Smooth muscle cell (in vitro differentiated cells): ENCODE measurements at regions not wholly inside any gene's neighbourhood (a gene's known extent, or its start where the extent isn't known, plus 50 kb on each side); places are given as distances from the start of the nearest gene placed in this dataset.

ENCODE experiments used
- DNase-seq: peaks from one replicate; lab custom pipeline; 2025; ENCODE audit not compliant: unreplicated experiment; lab: John Stamatoyannopoulos, UW
- H2AFZ ChIP-seq: fragments of 200-600 bp; sonication (generic); 2 replicates; pipeline ENCODE4 v1.6.0; 2016; ENCODE audit warnings: antibody characterized with exemption, low read depth, mild to moderate bottlenecking
- H3F3A ChIP-seq: fragments of 200-600 bp; sonication (generic); 2 replicates; pipeline ENCODE4 v1.6.0; 2017; ENCODE audit warnings: antibody characterized with exemption, low read depth
- H3K27ac ChIP-seq: fragments of 200-600 bp; sonication (generic); 2 replicates; pipeline ENCODE4 v1.5.1; 2016; ENCODE audit warnings: low read depth, mild to moderate bottlenecking
- H3K27me3 ChIP-seq: fragments of 200-600 bp; sonication (generic); 2 replicates; pipeline ENCODE4 v1.6.1; 2016; ENCODE audit warnings: low read depth, mild to moderate bottlenecking
- H3K36me3 ChIP-seq: fragments of 200-600 bp; sonication (generic); 2 replicates; pipeline ENCODE4 v1.5.1; 2016; ENCODE audit warnings: low read depth
- H3K4me1 ChIP-seq: fragments of 200-600 bp; sonication (generic); 2 replicates; pipeline ENCODE4 v1.5.1; 2016; ENCODE audit warnings: low read depth
- H3K4me2 ChIP-seq: fragments of 200-600 bp; sonication (generic); 2 replicates; pipeline ENCODE4 v1.6.0; 2016; ENCODE audit warnings: mild to moderate bottlenecking
- H3K4me3 ChIP-seq: fragments of 200-600 bp; sonication (generic); 2 replicates; pipeline ENCODE4 v1.5.1; 2016; ENCODE audit warnings: mild to moderate bottlenecking
- H3K79me2 ChIP-seq: fragments of 200-600 bp; sonication (generic); 2 replicates; pipeline ENCODE4 v1.6.0; 2016; ENCODE audit warnings: low read depth, mild to moderate bottlenecking
- H3K9ac ChIP-seq: fragments of 200-600 bp; sonication (generic); 2 replicates; pipeline ENCODE4 v1.6.0; 2016; ENCODE audit warnings: low read depth
- H3K9me3 ChIP-seq: fragments of 200-600 bp; sonication (generic); replicated peaks from 2 replicates; pipeline ENCODE4 v1.5.1; 2016; ENCODE audit warnings: low read depth
- H4K20me1 ChIP-seq: fragments of 200-600 bp; sonication (generic); 2 replicates; pipeline ENCODE4 v1.6.0; 2016; ENCODE audit warnings: low read depth
- WGBS: methylation state at CpG from one replicate; pipeline ENCODE4 v1.1.7; 2016; ENCODE audit warnings: low lambda C conversion rate; 5-methylcytosine and 5-hydroxymethylcytosine counted together
- TF ChIP-seq, protein P1 (sequence below): fragments of 200-600 bp; sonication (generic); IDR thresholded peaks from 2 replicates; pipeline ENCODE4 v1.5.1; 2017; ENCODE audit warnings: borderline replicate concordance, mild to moderate bottlenecking, antibody characterized with exemption; ENCODE audit not compliant: insufficient read depth, poor library complexity, severe bottlenecking

DNA sequence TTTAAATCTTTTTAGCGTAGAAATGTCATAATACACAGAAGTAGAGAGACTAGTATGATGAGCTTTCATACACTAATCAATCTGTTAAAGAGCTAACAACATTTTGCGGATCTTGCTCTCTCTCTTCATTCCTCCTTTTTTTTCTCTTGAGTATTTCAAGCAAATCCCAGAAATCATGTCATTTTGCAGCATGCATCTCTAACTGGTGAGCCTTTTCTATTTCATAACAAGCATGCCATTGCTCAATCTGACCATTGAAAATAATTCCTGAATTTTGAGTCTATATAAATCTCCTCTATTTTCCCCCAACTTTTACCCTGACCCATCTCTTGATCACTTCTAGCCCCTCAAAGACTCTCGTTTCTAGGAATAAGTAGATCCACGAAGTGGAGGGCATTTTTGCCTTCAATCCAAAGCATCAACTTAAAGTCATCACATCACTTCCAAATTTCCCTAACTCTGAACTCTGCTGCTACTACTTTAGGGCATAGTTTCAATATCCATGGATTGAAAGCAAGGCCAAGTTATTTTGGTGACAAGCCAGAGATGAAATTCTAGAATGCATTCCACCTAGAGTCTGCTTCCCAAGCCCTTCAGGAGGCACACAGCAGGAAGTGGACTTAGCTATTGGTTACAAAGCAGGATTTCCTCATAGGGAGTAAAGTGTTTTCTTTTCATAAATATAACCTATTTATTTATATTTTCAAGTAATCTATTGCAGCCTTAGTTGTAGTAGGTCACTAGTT, 253.5 kb upstream of the ZPLD1 start:
- Histone ChIP-seq H3K9ac (peak overlapping the region; percentile 63), H3K27ac (peak overlapping the region; percentile 94), H3K79me2 (no peaks in the 10 kb centered on the region), H3K36me3 (no peaks in the 10 kb centered on the region), H3K4me1 (peaks cover 34% of the 10 kb centered on the region), H3K4me2 (peak overlapping the region; percentile 74), H3K4me3 (no peak overlapping the region), H3K27me3 (no peaks in the 10 kb centered on the region), H3K9me3 (no peaks in the 10 kb centered on the region), H2AFZ (peak overlapping the region; percentile 0), H4K20me1 (no peaks in the 10 kb centered on the region), H3F3A (peaks cover 20% of the 10 kb centered on the region)
- DNase-seq = no peak
- WGBS = 89% methylated on average over 4 of the region's 4 CpGs
- TF ChIP-seq, protein P1, sequence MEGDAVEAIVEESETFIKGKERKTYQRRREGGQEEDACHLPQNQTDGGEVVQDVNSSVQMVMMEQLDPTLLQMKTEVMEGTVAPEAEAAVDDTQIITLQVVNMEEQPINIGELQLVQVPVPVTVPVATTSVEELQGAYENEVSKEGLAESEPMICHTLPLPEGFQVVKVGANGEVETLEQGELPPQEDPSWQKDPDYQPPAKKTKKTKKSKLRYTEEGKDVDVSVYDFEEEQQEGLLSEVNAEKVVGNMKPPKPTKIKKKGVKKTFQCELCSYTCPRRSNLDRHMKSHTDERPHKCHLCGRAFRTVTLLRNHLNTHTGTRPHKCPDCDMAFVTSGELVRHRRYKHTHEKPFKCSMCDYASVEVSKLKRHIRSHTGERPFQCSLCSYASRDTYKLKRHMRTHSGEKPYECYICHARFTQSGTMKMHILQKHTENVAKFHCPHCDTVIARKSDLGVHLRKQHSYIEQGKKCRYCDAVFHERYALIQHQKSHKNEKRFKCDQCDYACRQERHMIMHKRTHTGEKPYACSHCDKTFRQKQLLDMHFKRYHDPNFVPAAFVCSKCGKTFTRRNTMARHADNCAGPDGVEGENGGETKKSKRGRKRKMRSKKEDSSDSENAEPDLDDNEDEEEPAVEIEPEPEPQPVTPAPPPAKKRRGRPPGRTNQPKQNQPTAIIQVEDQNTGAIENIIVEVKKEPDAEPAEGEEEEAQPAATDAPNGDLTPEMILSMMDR = no peak

- H3K4me1 ChIP-seq = peaks cover 34% of the 10 kb centered on the region
- H4K20me1 ChIP-seq = no peaks in the 10 kb centered on the region
- H3F3A ChIP-seq = peaks cover 20% of the 10 kb centered on the region
- no peaks in the 10 kb centered on the region for H3K27me3 ChIP-seq
- peak overlapping the region; percentile 74 for H3K4me2 ChIP-seq
- no peaks in the 10 kb centered on the region for H3K36me3 ChIP-seq
- no peak overlapping the region for H3K4me3 ChIP-seq
- no peak overlapping the region for H3K9ac ChIP-seq
- no peaks in the 10 kb centered on the region for H3K9me3 ChIP-seq
- DNase-seq = no peak
- TF ChIP-seq, protein P1 = no peak
- no peaks in the 10 kb centered on the region for H3K79me2 ChIP-seq
- 21% methylated on average over 5 of the region's 5 CpGs for WGBS
- H3K27ac ChIP-seq = peak overlapping the region; percentile 94
- H2AFZ ChIP-seq = no peak overlapping the region
These were observed 252.7 kb upstream of the ZPLD1 start for GRCh38 chr3:102182162-102182561.

GRCh38 chr3:102183186-102183585, 251.6 kb upstream of the ZPLD1 start:
- H4K20me1 ChIP-seq = no peaks in the 10 kb centered on the region
- peaks cover 34% of the 10 kb centered on the region for H3K4me1 ChIP-seq
- DNase-seq = no peak
- peaks cover 20% of the 10 kb centered on the region for H3F3A ChIP-seq
- peak overlapping the region; percentile 94 for H3K27ac ChIP-seq
- no peaks in the 10 kb centered on the region for H3K27me3 ChIP-seq
- no peaks in the 10 kb centered on the region for H3K36me3 ChIP-seq
- H3K4me3 ChIP-seq = no peak overlapping the region
- no peak overlapping the region for H2AFZ ChIP-seq
- 58% methylated on average over 1 of the region's 1 CpG for WGBS
- no peak overlapping the region for H3K4me2 ChIP-seq
- no peaks in the 10 kb centered on the region for H3K79me2 ChIP-seq
- no peaks in the 10 kb centered on the region for H3K9me3 ChIP-seq
- TF ChIP-seq, protein P1 = no peak
- no peak overlapping the region for H3K9ac ChIP-seq

DNA sequence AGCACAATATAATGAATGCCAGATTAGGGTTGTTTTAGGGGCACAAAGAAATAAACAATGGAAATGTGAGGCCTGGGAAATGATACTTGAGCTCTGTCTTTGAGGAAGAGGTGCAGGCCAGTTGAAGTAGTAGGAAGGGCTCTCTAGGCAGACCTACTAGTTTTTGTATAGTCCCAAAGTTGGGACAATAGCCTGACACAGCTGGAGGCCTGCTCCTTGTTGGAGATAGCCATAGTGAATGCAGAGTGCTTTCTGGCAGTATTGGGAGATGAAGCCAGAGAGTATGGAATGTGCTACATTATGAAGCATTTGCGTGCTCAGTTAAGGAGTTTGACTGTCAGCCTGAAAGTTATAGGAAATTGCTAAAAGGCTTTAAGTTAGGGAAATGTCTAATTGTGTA, 251.2 kb upstream of the ZPLD1 start:
- no peaks in the 10 kb centered on the region for H4K20me1 ChIP-seq
- H3K4me1 ChIP-seq = peaks cover 34% of the 10 kb centered on the region
- H3K36me3 ChIP-seq = no peaks in the 10 kb centered on the region
- no peak overlapping the region for H3K4me3 ChIP-seq
- H3K27ac ChIP-seq = peak overlapping the region; percentile 94
- peak overlapping the region; percentile 21 for H2AFZ ChIP-seq
- H3K9ac ChIP-seq = no peak overlapping the region
- no peak overlapping the region for H3K4me2 ChIP-seq
- TF ChIP-seq, protein P1 = no peak
- no peaks in the 10 kb centered on the region for H3K27me3 ChIP-seq
- 73% methylated on average over 1 of the region's 1 CpG for WGBS
- no peaks in the 10 kb centered on the region for H3K9me3 ChIP-seq
- peaks cover 19% of the 10 kb centered on the region for H3F3A ChIP-seq
- DNase-seq = no peak
- no peaks in the 10 kb centered on the region for H3K79me2 ChIP-seq
